Muscle of leg (tissue), 3 donors: ENCODE measurements at regions not wholly inside any gene's neighbourhood (a gene's known extent, or its start where the extent isn't known, plus 50 kb on each side); places are given as distances from the start of the nearest gene placed in this dataset.
"Not testable (repeated sequence)": the region's sequence is repeated elsewhere in the genome, so short reads cannot be mapped to it uniquely, and the experiment has no call there.

Experiments used
- DNase-seq: peaks from one replicate; pipeline ENCODE4 v3.0.0; 2013
- H3K27ac ChIP-seq: one replicate; pipeline ENCODE4 v1.5.1; 2013; ENCODE audit warnings: mild to moderate bottlenecking, low read length, control low read depth
- H3K27me3 ChIP-seq: one replicate; pipeline ENCODE4 v1.6.1; 2013; ENCODE audit warnings: low read length; ENCODE audit not compliant: control insufficient read depth, insufficient read depth
- H3K36me3 ChIP-seq: one replicate; pipeline ENCODE4 v1.6.1; 2013; ENCODE audit warnings: low read length; ENCODE audit not compliant: control insufficient read depth, insufficient read depth
- H3K4me1 ChIP-seq: one replicate; pipeline ENCODE4 v1.6.1; 2013; ENCODE audit warnings: low read length; ENCODE audit not compliant: control insufficient read depth, insufficient read depth
- H3K4me3 ChIP-seq: one replicate; pipeline ENCODE4 v1.5.1; 2013; ENCODE audit warnings: low read length, control low read depth
- H3K9me3 ChIP-seq: replicated peaks from 2 replicates; pipeline ENCODE4 v1.6.1; 2013; ENCODE audit warnings: low read depth, low read length; ENCODE audit not compliant: control insufficient read depth
- WGBS: methylation state at CpG from one replicate; pipeline ENCODE4 v1.1.5; 2013; ENCODE audit warnings: missing lambda C conversion rate; ENCODE audit not compliant: insufficient coverage; 5-methylcytosine and 5-hydroxymethylcytosine counted together

GRCh38 chr17:5762191-5762590 is 177.9 kb upstream of the NLRP1 start:
- H3K27ac ChIP-seq = no peak overlapping the region

GRCh38 chr17:5763595-5764306 is 179.4 kb upstream of the NLRP1 start:
- Histone ChIP-seq H3K27ac (no peak overlapping the region), H3K4me1 (no peaks in the 10 kb centered on the region), H3K9me3 (no peaks in the 10 kb centered on the region), H3K4me3 (no peak overlapping the region), H3K27me3 (peaks cover 21% of the 10 kb centered on the region), H3K36me3 (no peaks in the 10 kb centered on the region)
- WGBS = 37% methylated on average over 7 of the region's 14 CpGs
- no peak for DNase-seq

More at GRCh38 chr17:5762191-5762590, 177.9 kb upstream of the NLRP1 start:
- no CpG with 5 or more reads among the region's 2 CpGs for WGBS
- H3K27me3 ChIP-seq = peaks cover 21% of the 10 kb centered on the region
- H3K4me1 ChIP-seq = no peaks in the 10 kb centered on the region
- no peak overlapping the region for H3K4me3 ChIP-seq
- H3K9me3 ChIP-seq = no peaks in the 10 kb centered on the region
- DNase-seq = no peak
- no peaks in the 10 kb centered on the region for H3K36me3 ChIP-seq

- no peak overlapping the region for H3K4me3 ChIP-seq
- H3K27me3 ChIP-seq = peaks cover 16% of the 10 kb centered on the region
- H3K9me3 ChIP-seq = no peaks in the 10 kb centered on the region
- DNase-seq = peak; percentile 70
- 31% methylated on average over 7 of the region's 13 CpGs for WGBS
- H3K27ac ChIP-seq = peak overlapping the region; percentile 86
- H3K36me3 ChIP-seq = no peaks in the 10 kb centered on the region
- peaks cover 19% of the 10 kb centered on the region for H3K4me1 ChIP-seq
Measured at GRCh38 chr17:5769593-5770354, 185.5 kb upstream of the NLRP1 start.

GRCh38 chr17:5770441-5771270 is 186.3 kb upstream of the NLRP1 start:
- Histone ChIP-seq H3K4me1 (peaks cover 19% of the 10 kb centered on the region), H3K4me3 (peak overlapping the region; percentile 5), H3K27ac (peak overlapping the region; percentile 86), H3K27me3 (peaks cover 16% of the 10 kb centered on the region), H3K9me3 (no peaks in the 10 kb centered on the region), H3K36me3 (no peaks in the 10 kb centered on the region)
- 40% methylated on average over 5 of the region's 17 CpGs for WGBS
- no peak for DNase-seq

- not testable (repeated sequence) for H3K27ac ChIP-seq, H3K9me3 ChIP-seq, H3K4me3 ChIP-seq, DNase-seq, H3K36me3 ChIP-seq
- Histone ChIP-seq H3K4me1 (peaks cover 19% of the 10 kb centered on the region), H3K27me3 (peaks cover 16% of the 10 kb centered on the region)
- WGBS = 68% methylated on average over 21 of the region's 36 CpGs
Measured at GRCh38 chr17:5771271-5771577, 186.9 kb upstream of the NLRP1 start.

GRCh38 chr17:5772017-5772416 is 187.7 kb upstream of the NLRP1 start:
- Histone ChIP-seq H3K27me3 (peaks cover 14% of the 10 kb centered on the region), H3K4me1 (peaks cover 19% of the 10 kb centered on the region)
- H3K9me3 ChIP-seq, H3K36me3 ChIP-seq, H3K4me3 ChIP-seq, H3K27ac ChIP-seq, DNase-seq: not testable (repeated sequence)
- 62% methylated on average over 8 of the region's 11 CpGs for WGBS

- Histone ChIP-seq H3K4me1 (peaks cover 19% of the 10 kb centered on the region), H3K36me3 (no peaks in the 10 kb centered on the region), H3K4me3 (no peak overlapping the region), H3K27me3 (peaks cover 14% of the 10 kb centered on the region), H3K9me3 (no peaks in the 10 kb centered on the region), H3K27ac (no peak overlapping the region)
- DNase-seq = no peak
- 65% methylated on average over 8 of the region's 13 CpGs for WGBS
Measured at GRCh38 chr17:5772720-5773119, 188.4 kb upstream of the NLRP1 start.

GRCh38 chr17:5773816-5774360 is 189.6 kb upstream of the NLRP1 start:
- 81% methylated on average over 3 of the region's 7 CpGs for WGBS
- no peak for DNase-seq
- Histone ChIP-seq H3K36me3 (no peaks in the 10 kb centered on the region), H3K9me3 (no peaks in the 10 kb centered on the region), H3K27me3 (peaks cover 14% of the 10 kb centered on the region), H3K4me1 (peaks cover 19% of the 10 kb centered on the region), H3K27ac (no peak overlapping the region), H3K4me3 (no peak overlapping the region)

- Histone ChIP-seq H3K9me3 (no peaks in the 10 kb centered on the region), H3K4me1 (peaks cover 10% of the 10 kb centered on the region), H3K27me3 (peaks cover 10% of the 10 kb centered on the region), H3K4me3 (no peak overlapping the region), H3K36me3 (no peaks in the 10 kb centered on the region), H3K27ac (no peak overlapping the region)
- WGBS = 51% methylated on average over 6 of the region's 8 CpGs
- no peak for DNase-seq
Measured at GRCh38 chr17:5775098-5775497, 190.8 kb upstream of the NLRP1 start.

GRCh38 chr17:5780476-5780875 is 196.2 kb upstream of the NLRP1 start:
- H3K27ac ChIP-seq = no peak overlapping the region
- no peaks in the 10 kb centered on the region for H3K27me3 ChIP-seq
- no peak for DNase-seq
- WGBS = 60% methylated on average over 9 of the region's 11 CpGs
- H3K36me3 ChIP-seq = no peaks in the 10 kb centered on the region
- no peak overlapping the region for H3K4me3 ChIP-seq
- H3K9me3 ChIP-seq = peaks cover 9% of the 10 kb centered on the region
- no peaks in the 10 kb centered on the region for H3K4me1 ChIP-seq
